Sigmoid colon (tissue), 6 donors: ENCODE measurements at regions not wholly inside any gene's neighbourhood (a gene's known extent, or its start where the extent isn't known, plus 50 kb on each side); places are given as distances from the start of the nearest gene placed in this dataset.

Source experiments
- DNase-seq: peaks from one replicate; pipeline ENCODE4 v3.0.0-alpha.2; 2019
- H3K27ac ChIP-seq, 4 donors: fragments of 200-600 bp; sonication (generic); one replicate each; pipeline ENCODE4 v1.5.1; 2016 to 2019; ENCODE audit warnings: mild to moderate bottlenecking in 1 of 4
- H3K27me3 ChIP-seq, 3 donors: fragments of 200-600 bp; sonication (generic); one replicate each; pipeline ENCODE4 v1.5.1; 2019; ENCODE audit warnings: mild to moderate bottlenecking in 1 of 3
- H3K36me3 ChIP-seq, 4 donors: fragments of 200-600 bp; sonication (generic); one replicate each; pipeline ENCODE4 v1.5.1; 2016 to 2019
- H3K4me1 ChIP-seq, 4 donors: fragments of 200-600 bp; sonication (generic); one replicate each; pipeline ENCODE4 v1.5.1; 2017 to 2019
- H3K4me3 ChIP-seq, 4 donors: fragments of 200-600 bp; sonication (generic); one replicate each; pipeline ENCODE4 v1.5.1; 2017 to 2019; ENCODE audit warnings: mild to moderate bottlenecking in 2 of 4, moderate library complexity in 1 of 4
- H3K9me3 ChIP-seq, 4 donors: fragments of 200-600 bp in 3 of 4; sonication (generic) in 3 of 4; one replicate each; pipeline versions ENCODE4 v1.5.1 to v1.6.1; 2013 to 2019
- CTCF ChIP-seq, 4 experiments: fragments of 450-650 bp in 3 of 4; fragments of 200-600 bp in 1 of 4; IDR thresholded peaks; one replicate each; pipeline ENCODE4 v1.5.1; 2016 to 2019; ENCODE audit warnings: antibody characterized with exemption in 4 of 4, mild to moderate bottlenecking in 3 of 4, moderate library complexity in 2 of 4
- EP300 ChIP-seq, 4 donors: sonication (generic); formaldehyde crosslinking; IDR thresholded peaks; one replicate each; pipeline ENCODE4 v1.6.1; 2017; ENCODE audit warnings: antibody characterized with exemption in 4 of 4
- POLR2A ChIP-seq, 2 donors: fragments of 450-650 bp; IDR thresholded peaks; one replicate each; pipeline ENCODE4 v1.6.1; 2016; ENCODE audit warnings: antibody characterized with exemption in 2 of 2, mild to moderate bottlenecking in 2 of 2, moderate library complexity in 2 of 2
- POLR2AphosphoS5 ChIP-seq, 4 donors: sonication (generic); formaldehyde crosslinking; IDR thresholded peaks; one replicate each; pipeline ENCODE4 v1.6.1; 2017; ENCODE audit warnings: antibody characterized with exemption in 4 of 4
- WGBS, 2 donors: extraction: QIAGEN DNeasy Blood & Tissue Kit; methylation state at CpG; one replicate each; pipeline ENCODE4 v1.1.7; 2013; 5-methylcytosine and 5-hydroxymethylcytosine counted together
- intact Hi-C: fragments of 100-400 bp; cut with DNase I; formaldehyde crosslinking; loops from one replicate; pipeline ENCODE4 v1.15.1; 2023
- donor health status: healthy with polysubstance abuse.
- donor health status: healthy.

GRCh38 chr16:54652201-54652770, 278.4 kb upstream of the IRX5 start:
- no peaks in the 10 kb centered on the region for H3K36me3 ChIP-seq
- intact Hi-C loops = no loop called here
- H3K27ac ChIP-seq = no peak overlapping the region
- peaks cover 2 to 82% (median 6%) of the 10 kb centered on the region in 3 donors for H3K27me3 ChIP-seq
- H3K4me1 ChIP-seq = peaks cover 0 to 22% (median 6%) of the 10 kb centered on the region in 4 donors
- no peaks in the 10 kb centered on the region for H3K9me3 ChIP-seq
- DNase-seq = no peak
- no peak overlapping the region for H3K4me3 ChIP-seq
- TF ChIP-seq POLR2A (IDR thresholded peaks at IDR 0.05) = no peak
- no peak for TF ChIP-seq CTCF (IDR thresholded peaks at IDR 0.05)
- TF ChIP-seq POLR2AphosphoS5 (IDR thresholded peaks at IDR 0.05) = no peak
- TF ChIP-seq EP300 (IDR thresholded peaks at IDR 0.05) = no peak
- 46 to 47% methylated on average over 6 of the region's 6 CpGs for WGBS, 2 donors

- H3K27ac ChIP-seq = no peak overlapping the region
- H3K36me3 ChIP-seq = no peaks in the 10 kb centered on the region
- no peak overlapping the region for H3K4me3 ChIP-seq
- no peak for DNase-seq
- 42 to 66% methylated on average over 19 of the region's 19 CpGs for WGBS, 2 donors
- intact Hi-C loops = no loop called here
- peaks cover 0 to 22% (median 6%) of the 10 kb centered on the region in 4 donors for H3K4me1 ChIP-seq
- H3K9me3 ChIP-seq = no peaks in the 10 kb centered on the region
- no peak for TF ChIP-seq EP300 (IDR thresholded peaks at IDR 0.05)
- no peak for TF ChIP-seq POLR2AphosphoS5 (IDR thresholded peaks at IDR 0.05)
- TF ChIP-seq CTCF (IDR thresholded peaks at IDR 0.05) = no peak
- TF ChIP-seq POLR2A (IDR thresholded peaks at IDR 0.05) = no peak
- peaks cover 2 to 88% (median 6%) of the 10 kb centered on the region in 3 donors for H3K27me3 ChIP-seq
Observed at GRCh38 chr16:54651440-54652195, 279.0 kb upstream of the IRX5 start.

- H3K27ac ChIP-seq = no peak overlapping the region
- TF ChIP-seq POLR2AphosphoS5 (IDR thresholded peaks at IDR 0.05) (no peak), EP300 (IDR thresholded peaks at IDR 0.05) (no peak), POLR2A (IDR thresholded peaks at IDR 0.05) (no peak), CTCF (IDR thresholded peaks at IDR 0.05) (no peak)
- H3K4me1 ChIP-seq = peaks cover 0 to 8% (median under 1%) of the 10 kb centered on the region in 4 donors
- WGBS, 2 donors = 36 to 56% methylated on average over 6 of the region's 6 CpGs
- intact Hi-C loops = no loop called here
- no peak overlapping the region for H3K4me3 ChIP-seq
- H3K36me3 ChIP-seq = no peaks in the 10 kb centered on the region
- peaks cover 0 to 72% (median 2%) of the 10 kb centered on the region in 3 donors for H3K27me3 ChIP-seq
- H3K9me3 ChIP-seq = no peaks in the 10 kb centered on the region
- DNase-seq = no peak
Observed at GRCh38 chr16:54649876-54650275, 280.8 kb upstream of the IRX5 start.

- Histone ChIP-seq H3K9me3 (no peaks in the 10 kb centered on the region), H3K4me3 (no peak overlapping the region), H3K27ac (no peak overlapping the region), H3K36me3 (no peaks in the 10 kb centered on the region), H3K27me3 (peaks cover 0 to 65% (median 0%) of the 10 kb centered on the region in 3 donors), H3K4me1 (no peaks in the 10 kb centered on the region)
- intact Hi-C loops = no loop called here
- 79 to 85% methylated on average over 10 of the region's 10 CpGs for WGBS, 2 donors
- DNase-seq = no peak
- TF ChIP-seq POLR2AphosphoS5 (IDR thresholded peaks at IDR 0.05) = no peak
- no peak for TF ChIP-seq EP300 (IDR thresholded peaks at IDR 0.05)
- no peak for TF ChIP-seq CTCF (IDR thresholded peaks at IDR 0.05)
- no peak for TF ChIP-seq POLR2A (IDR thresholded peaks at IDR 0.05)
Observed at GRCh38 chr16:54648575-54648974, 282.1 kb upstream of the IRX5 start.
